Left hindlimb (tissue), 1 donor: ENCODE measurements at regions not wholly inside any gene's neighbourhood (a gene's known extent, or its start where the extent isn't known, plus 50 kb on each side); places are given as distances from the start of the nearest gene placed in this dataset.
A peak's percentile ranks its signal among the peaks of the same experiment; 100 is the strongest.
"Not testable (repeated sequence)": the region's sequence is repeated elsewhere in the genome, so short reads cannot be mapped to it uniquely, and the experiment has no call there.

ENCODE experiments used
- DNase-seq: peaks from one replicate; pipeline ENCODE4 v3.0.0-alpha.2; 2018

DNA sequence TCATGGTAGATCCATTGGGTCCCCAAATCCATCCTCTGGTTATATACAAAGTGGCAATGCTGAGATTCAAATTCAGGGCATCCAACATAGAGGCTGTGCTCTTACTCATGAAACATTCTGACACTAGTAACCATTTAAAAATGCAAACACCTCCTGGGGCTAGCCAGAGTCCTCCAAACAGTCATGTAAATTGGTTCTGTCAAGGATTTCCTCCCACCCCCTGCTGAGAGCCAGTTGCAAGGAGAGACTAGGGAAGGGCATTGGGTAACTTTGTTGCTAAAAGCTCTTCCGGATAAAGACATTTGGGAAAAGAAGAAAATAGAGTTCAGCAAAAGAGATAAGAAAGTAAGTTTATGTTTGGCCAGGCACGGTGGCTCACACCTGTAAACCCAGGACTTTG lies 58.3 kb downstream of the ART5 start:
- DNase-seq = not testable (repeated sequence)

DNA sequence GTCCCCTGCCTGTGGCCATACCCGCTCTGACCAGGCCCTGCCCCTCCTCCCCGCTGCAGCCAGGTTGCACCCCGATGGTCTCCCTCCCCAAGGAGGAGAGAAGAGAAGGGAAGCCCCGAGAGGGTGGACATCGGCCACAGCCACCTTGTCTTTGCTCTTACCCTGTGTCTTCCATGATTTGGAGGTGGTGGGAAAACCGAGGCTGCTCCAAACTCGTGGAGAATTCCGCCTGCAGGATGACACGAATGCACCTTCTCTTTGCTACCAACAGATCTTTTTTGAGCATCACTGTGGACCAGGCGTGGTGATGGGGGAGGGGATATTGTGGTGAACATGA lies 60.4 kb downstream of the ART5 start:
- not testable (repeated sequence) for DNase-seq

DNA sequence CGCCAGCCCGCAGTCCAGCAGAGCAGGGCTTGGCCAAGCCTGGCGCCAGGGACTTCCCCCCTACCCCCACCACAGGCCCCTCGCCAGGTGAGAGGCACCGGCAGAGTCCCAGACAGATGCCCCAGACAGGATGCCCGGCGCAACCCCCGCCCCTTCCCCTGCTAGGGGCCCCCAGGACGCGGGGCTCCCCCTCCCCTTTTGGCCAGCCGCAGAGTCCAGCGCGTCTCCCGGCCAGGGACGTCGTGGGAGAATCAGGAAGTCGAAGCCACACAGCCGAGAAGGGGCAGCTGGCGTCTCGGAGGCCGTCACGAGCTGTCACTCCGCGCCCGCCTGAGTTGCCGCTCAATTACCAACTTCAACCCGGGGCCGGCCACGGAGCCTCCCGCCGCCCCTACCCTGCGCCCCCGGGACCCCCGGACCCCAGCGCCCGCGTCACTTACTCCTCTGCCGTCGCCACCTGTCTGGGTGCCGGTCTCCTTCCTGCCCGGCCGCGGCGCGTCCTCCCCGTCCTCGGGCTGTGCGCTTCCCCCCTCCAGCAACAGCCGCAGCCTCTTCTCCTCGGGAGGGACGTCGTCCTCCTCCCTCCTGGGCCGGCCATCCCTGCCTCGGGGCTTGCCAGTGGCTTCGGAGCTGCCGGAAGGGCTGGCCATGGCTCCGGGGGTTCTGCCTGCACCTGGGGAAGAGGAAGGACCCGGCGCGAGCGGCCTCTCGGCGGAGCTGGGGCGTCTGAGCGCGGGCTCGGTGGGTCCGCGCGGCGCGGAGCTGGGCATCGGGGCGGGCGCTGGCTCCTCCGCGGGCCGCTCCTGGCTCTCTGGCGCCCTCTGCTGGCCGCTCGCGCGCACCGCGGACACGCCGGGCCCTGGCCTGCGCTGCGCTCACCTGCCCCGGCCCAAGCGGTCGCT lies 61.1 kb downstream of the ART5 start:
- peak; percentile 34 for DNase-seq

DNA sequence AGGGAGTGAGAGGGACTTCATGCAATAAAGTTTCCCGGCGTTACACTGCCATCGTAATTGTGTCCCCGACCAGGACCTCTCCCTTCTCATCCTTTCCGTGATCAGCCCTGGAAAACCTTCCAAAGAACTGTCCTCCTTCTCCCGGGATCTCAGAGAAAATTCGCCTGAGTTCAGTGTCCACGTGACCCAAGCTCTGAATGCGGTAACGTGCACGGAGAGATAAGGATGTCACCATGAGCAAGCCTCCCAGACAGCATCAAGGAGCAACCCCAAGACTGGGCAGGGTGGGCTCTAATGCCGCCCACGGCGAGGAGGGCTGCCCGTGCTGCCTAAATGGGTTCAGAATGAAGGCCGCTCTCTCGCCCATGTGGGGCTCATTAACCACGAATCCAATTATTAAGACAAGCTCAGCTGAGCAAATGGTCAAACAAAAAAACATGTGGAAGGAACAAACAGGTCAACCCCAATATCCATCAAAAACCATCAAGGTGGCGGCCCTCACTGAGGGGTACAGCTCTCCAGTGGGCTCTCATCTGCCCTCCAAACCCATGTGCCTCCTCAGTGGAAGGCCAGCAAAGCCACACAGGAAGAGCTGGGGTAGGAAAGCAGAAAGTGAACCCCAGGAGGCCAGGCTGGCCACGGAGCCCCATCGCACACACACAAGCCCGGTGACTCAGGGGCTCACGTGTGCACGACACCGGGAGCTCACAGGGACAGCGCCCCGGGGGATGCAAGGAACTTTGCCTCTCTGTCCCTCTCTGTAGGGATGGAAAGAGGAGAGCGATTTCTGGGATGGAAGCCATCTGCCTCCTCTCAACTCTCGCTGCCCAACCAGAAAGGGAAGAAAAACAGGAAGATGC lies 62.0 kb downstream of the ART5 start:
- not testable (repeated sequence) for DNase-seq

DNA sequence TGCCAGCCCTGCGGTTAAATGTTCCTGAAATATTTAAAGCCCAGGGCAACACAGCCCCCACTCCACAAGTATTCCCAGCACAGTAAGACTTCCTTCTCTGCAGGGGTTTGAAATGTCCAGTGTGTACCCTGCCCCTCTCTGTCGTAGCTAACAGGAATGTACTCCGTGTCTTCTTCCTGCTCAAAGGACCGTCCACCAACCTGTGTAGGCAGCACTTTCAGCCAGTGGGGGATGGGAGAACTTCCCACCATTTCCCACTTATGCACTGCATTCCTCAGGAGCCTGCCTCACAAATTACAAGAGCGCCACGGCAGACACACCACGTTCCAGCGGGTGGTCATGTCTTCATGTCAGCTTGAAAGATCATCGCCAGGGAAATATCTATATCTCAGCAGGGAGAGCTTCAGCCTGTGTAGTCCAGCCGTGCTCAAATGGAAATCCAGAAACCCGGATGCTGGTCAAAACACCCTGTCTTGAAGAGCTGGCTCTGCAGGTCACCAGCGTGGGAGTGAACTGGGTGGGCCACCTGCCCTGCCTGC lies 65.7 kb downstream of the ART5 start:
- not testable (repeated sequence) for DNase-seq

DNA sequence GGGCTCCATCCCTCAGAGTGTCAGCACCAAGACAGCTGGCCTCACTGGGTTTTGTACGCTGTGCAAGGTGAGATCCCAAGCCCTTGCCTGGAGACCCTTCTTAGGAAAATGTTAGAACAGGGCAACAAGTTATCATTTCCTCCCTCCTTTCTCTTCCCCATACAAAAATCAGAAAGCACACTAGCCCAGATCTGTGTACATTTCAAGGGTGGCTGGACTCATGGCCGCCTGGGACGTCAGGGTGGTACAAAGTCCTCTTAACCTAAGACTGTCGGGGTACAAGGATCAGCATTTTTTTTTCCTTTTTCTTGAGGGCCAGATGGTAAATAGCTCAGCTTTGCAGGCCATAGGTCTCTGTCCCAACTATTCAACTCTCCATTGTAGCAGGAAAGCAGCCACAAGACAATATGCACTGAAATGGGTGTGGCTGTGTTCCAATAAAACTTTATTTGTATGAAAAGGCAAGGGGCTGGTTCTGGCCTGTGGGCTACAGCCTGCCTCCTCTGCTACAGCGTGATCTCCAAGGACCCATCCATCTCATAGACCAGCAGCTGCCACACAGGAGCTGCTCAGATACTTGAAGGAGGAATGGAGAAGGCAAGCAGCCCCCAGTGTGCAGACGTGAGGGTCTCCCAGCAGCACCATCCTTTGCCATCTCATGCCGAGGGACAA lies 68.7 kb downstream of the ART5 start:
- not testable (repeated sequence) for DNase-seq

DNA sequence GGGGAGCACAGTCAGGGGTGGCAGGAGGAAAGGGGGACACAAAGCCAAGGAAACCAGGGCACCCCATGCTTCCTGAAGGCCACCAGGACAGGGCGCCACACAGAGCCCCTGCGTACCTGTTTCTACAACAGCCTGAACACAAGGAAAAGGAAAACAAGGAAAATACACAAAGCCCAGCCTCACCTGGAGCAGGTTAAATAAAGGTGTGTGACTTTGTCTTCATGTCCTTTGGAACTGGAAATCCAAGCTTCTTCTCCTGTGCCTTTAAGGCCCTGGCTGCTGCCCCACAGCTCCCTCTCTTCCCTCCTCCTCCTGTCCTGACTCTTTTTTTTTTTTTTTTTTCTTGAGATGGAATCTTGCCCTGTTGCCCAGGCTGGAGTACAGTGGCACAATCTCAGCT lies 70.0 kb downstream of the ART5 start:
- DNase-seq = not testable (repeated sequence)

DNA sequence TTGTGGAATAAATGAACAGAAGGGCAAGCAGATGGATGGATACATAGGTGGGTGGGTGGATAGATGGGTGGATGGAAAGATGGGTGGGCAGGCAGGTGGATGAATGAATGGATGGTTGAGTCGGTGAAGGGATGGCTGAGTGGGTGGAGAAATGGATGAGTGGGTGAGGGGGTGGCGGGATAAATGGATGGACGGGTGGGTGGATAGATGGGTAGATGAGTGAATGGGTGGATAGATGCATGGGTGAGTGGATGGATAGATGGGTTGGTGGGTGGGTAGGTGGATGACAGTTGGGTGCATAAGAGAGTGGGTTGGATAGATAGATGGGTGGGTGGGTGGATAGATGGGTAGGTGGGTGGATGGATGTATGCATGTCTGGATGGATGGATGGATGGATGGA lies 76.0 kb downstream of the ART5 start:
- DNase-seq = not testable (repeated sequence)

DNA sequence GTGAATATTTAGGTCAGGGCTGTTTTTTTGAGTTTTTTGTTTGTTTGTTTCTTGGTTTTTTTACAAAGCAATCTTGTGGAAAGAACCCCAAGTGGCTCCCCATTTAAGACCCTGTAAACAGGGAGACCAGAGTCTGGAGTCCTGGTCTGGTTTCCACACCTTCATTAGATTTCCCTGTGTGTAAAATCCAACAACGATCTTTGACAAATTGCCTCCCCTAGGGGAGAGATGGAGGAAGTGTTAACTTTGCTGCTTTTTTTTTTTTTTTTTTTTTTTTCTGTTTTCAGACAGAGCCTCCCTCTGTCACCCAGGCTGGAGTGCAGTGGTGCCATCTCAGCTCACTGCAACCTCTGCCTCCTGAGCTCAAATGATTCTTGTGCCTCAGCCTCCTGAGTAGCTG lies 77.4 kb downstream of the ART5 start:
- not testable (repeated sequence) for DNase-seq

DNA sequence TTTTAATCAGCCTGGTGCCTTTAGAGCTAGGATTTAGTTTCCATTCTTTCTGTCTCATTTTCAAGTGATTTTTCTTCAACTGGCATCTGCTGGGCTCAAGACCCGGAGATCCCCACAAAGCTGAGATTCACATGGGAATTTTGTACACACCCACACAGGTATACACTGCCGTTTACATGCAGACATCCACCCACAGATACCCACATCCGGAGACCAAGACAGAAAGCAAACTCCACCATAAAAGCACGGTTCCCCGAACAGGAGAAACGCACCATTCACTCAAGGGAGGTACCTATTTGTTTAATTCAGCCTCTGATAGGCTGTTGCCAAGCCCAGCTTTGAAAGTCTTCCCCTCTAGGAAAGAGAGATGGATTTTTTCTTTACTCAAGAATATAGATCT lies 87.2 kb downstream of the ART5 start:
- not testable (repeated sequence) for DNase-seq

DNA sequence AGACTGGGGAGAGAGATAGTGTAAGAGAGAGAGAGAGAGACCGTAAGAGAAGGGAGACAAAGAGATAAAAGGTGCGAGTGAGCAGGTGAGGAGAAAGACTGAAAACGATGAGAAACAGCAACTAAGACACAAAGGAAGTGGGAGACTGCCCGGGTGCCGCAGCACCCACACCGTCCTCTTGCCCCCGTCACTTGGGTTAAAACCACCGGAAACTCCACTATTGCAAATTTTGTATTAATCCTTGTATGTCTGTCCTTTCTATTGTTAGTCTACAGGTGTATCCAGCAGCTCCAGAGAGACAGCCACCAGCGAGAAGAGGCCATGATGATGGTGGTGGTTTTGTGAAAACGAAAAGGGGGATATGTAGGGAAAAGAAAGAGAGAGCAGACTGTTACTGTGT lies 96.8 kb downstream of the ART5 start:
- DNase-seq = not testable (repeated sequence)

DNA sequence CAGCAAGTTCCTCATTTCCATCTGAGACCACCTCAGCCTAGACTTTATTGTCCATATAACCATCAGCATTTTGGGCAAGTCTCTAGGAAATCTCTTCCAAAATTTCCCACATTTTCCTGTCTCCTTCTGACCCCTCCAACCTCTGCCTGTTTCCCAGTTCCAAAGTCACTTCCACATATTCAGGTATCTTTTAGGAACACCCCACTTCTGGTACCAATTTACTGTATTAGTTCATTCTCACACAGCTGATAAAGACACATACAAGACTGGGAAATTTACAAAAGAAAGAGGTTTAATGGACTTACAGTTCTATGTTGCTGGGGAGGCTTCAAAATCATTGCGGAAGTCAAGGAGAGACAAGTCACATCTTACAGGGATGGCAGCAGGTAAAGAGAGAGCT lies 103.6 kb downstream of the ART5 start:
- not testable (repeated sequence) for DNase-seq

DNA sequence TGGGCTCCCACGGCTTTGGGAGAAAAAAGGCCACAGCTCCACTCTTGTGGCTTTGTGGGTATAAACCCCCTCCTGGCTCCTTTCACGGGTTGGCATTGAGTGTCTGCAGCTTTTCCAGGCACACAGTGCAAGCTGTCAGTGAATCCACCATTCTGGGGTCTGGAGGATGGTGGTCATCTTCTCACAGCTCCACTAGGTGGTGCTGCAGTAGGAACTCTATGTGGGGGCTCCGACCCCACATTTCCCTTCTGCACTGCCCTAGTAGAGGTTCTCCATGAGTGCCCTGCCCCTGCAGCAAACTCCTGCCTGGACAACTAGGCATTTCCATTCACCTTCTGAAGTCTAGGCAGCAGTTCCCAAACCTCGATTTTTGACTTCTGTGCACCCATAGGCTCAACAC lies 104.5 kb downstream of the ART5 start:
- not testable (repeated sequence) for DNase-seq

DNA sequence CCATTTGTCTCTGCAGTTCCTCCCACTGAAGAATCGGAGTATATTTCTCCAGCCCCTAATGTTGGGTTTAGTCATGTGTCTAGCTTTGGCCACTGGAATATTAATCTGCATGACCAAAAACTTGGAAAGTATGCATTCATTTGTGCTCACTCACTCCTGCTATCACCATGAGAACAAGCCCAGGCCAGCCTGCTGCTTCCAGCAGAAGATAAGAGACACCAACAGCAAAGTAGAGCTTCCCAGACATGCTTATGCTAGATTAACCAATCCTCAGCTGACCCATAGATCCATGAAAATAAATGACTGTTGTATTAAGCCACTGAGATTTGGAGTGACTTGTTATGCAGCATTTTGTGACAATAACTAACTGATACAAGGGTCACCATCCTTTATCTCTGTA lies 108.8 kb downstream of the ART5 start:
- not testable (repeated sequence) for DNase-seq

DNA sequence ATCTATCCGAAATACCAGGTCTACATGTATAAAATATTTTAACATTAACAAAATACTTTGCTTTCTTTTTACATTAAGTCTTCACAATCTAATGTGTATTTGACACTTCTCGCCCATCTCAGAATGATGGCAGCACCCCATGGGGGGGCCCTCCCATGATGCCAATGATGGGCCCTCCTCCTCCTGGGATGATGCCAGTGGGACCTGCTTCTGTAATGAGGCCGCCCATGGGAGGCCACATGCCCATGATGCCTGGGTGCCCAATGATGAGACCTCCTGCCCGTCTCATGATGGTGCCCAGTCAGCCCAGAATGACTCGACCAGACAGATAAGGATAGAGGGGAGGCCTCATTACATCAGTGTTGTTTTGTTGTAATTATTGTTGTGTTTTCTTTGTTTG lies 110.5 kb downstream of the ART5 start:
- DNase-seq = not testable (repeated sequence)

DNA sequence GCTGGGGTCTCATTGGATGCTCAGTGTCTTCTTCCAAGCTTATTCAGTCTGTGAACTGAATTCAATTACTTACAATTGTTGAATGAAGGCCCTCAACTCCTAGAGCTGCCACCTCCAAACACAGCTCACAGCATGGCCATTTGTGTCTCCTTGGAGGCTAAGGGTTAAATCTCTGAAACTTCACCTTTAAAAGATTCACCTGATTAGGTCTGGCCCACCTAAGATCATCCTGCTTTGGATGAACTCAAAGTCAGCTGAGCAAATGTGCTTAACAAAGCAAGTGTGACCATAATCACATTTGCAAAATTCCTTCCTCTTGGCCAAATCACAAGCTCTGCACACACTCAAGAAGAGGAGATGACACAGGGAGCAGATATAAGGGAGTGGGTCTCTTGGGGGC lies 118.2 kb downstream of the ART5 start:
- DNase-seq = not testable (repeated sequence)

DNA sequence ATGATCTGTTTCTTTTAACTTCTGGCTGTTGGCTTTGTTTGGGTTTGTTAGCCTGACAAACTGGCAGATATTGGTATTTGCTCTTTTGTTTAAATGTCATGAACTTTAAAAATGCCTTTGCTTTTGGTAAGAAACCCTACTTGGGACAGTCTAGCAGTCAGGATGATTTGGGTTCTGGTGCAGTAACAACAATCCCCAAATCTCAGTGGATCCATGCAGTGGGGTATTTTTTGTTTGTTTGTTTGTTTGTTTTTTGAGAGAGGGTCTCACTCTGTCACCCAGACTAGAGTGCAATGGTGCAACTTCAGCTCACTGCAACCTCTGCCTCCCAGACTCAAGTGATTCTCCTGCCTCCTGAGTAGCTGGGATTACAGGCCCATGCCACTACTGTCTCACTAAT lies 120.9 kb downstream of the ART5 start:
- not testable (repeated sequence) for DNase-seq

DNA sequence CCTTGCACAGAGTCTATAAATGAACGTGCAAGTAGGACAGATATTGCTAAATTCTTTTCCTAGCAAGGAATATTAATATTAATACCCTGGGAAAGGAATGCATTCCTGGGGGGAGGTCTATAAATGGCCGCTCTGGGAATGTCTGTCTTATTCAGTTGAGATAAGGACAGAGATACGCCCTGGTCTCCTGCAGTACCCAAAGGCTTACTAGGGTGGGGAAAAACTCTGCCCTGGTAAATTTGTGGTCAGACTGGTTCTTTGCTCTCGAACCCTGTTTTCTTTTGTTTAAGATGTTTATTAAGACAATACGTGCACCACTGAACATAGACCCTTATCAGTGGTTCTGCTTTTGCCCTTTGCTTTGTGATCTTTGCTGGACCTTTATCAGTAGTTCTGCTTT lies 122.0 kb downstream of the ART5 start:
- not testable (repeated sequence) for DNase-seq

DNA sequence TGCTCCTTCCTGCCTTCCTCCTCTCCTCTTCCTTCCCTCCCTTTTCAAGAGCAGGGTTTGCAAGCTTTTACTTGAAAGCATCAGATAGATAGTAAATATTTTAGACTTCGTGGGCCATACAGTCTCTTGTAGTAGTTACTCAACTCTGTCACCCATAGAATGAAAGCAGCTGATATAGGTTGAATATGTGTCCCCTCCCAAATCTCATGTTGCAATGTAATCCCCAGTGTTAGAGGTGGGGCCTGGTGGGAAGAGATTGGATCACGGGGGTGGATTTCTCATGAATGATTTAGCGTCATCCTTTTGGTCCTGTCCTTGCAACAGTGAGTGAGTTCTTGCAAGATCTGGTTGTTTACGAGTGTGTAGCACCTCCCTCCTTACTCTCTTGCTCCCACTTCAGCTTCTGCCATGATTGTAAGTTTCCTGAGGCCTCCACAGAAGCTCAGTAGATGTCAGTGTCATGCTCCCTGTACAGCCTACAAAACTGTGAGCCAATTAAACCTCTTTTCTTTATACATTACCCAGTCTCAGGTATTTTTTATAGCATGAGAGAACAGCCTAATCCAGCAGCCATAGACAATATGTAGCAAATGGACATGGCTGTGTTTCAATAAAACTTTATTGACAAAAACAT lies 124.7 kb downstream of the ART5 start:
- not testable (repeated sequence) for DNase-seq

DNA sequence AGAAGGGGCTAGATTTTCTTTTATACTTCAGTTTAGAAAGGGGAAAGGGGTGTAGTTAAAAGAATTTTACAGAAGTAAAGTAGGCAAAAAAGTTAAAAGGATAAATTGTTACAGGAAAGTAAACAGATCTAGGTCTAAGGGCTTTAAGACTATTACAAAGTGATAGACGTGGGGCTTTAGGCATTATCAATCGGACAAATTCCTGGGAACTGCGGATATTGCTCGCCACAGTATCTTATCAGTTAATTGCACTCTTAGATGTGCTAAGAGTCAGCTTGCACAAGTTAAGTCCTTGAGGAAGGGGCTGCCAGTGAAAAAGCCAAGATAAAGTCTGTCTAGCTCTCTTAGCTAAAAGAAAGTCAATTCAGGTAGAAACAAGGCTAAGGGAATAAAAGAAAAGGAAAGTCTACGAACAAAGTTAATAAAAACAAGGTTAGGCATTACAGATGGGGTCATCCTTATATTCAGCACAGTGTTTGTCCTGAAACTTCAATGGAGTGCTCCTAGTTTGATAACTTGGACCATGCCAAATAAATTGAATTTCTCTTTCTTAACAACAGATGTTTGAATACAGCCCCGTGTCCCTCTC lies 125.4 kb downstream of the ART5 start:
- DNase-seq = not testable (repeated sequence)

DNA sequence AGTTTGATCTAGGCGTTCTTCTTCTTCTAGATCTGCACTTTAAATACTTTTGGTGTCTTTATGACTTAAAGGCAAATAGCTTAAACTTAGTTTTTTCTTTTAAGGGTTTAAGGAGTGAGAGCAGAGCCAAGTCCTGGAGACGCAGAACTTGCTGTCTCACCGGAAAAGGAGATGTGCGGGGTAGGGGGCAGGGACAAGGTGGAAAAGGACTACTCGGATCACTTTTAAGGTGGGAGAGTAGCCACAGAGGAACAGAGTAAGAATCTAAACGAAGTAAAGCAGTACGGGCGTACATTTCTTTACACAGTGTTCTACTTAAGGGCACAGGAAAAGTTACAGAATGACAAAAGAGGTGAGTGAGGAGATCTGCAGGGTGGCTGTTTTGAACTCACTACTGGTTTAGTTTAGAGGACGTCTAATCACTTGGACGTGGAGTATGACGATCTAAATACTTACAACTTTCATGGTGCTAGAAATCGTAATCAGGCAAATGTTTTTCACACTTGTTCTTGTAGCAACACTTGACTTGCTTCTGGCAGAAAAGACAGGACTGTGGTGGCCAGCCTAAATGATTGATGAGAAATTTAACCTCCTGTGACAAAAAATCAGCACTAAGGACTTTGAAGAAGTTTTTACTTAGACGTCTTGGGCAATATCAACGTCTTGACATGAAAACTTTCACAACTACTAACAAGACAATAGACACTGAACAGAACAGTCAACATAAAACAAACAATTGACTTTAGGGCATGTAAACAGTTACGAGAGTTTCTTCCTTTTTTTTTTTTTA lies 127.0 kb downstream of the ART5 start:
- not testable (repeated sequence) for DNase-seq
